Fibroblast of skin of abdomen (primary cell): ENCODE measurements at regions not wholly inside any gene's neighbourhood (a gene's known extent, or its start where the extent isn't known, plus 50 kb on each side); places are given as distances from the start of the nearest gene placed in this dataset.

Source experiments
- DNase-seq: peaks from one replicate; pipeline ENCODE4 v3.0.0-alpha.2; 2013

GRCh38 chr18:44079606-44080005 lies 601.1 kb upstream of the SETBP1 start:
- DNase-seq = peak; percentile 78

- peak; percentile 43 for DNase-seq
These were observed 600.6 kb upstream of the SETBP1 start for GRCh38 chr18:44080054-44080453.

- DNase-seq = no peak
These were observed 591.0 kb upstream of the SETBP1 start for GRCh38 chr18:44089732-44090131.

GRCh38 chr18:44090453-44090852 lies 590.2 kb upstream of the SETBP1 start:
- no peak for DNase-seq

GRCh38 chr18:44093253-44093652 lies 587.4 kb upstream of the SETBP1 start:
- DNase-seq = no peak

GRCh38 chr18:44096016-44096415 lies 584.7 kb upstream of the SETBP1 start:
- no peak for DNase-seq

- DNase-seq = peak; percentile 23
These were observed 582.1 kb upstream of the SETBP1 start for GRCh38 chr18:44098551-44099098.

- peak; percentile 13 for DNase-seq
These were observed 573.5 kb upstream of the SETBP1 start for GRCh38 chr18:44107187-44107586.

- no peak for DNase-seq
These were observed 569.4 kb upstream of the SETBP1 start for GRCh38 chr18:44111337-44111736.

- no peak for DNase-seq
These were observed 562.9 kb upstream of the SETBP1 start for GRCh38 chr18:44117821-44118220.

GRCh38 chr18:44119607-44120006 lies 561.1 kb upstream of the SETBP1 start:
- DNase-seq = peak; percentile 12

GRCh38 chr18:44123743-44124142 lies 556.9 kb upstream of the SETBP1 start:
- peak; percentile 21 for DNase-seq

- DNase-seq = no peak
These were observed 555.2 kb upstream of the SETBP1 start for GRCh38 chr18:44125446-44125845.

GRCh38 chr18:44126598-44126997 lies 554.1 kb upstream of the SETBP1 start:
- DNase-seq = no peak

GRCh38 chr18:44128365-44128764 lies 552.3 kb upstream of the SETBP1 start:
- peak; percentile 31 for DNase-seq

- DNase-seq = peak; percentile 53
These were observed 550.2 kb upstream of the SETBP1 start for GRCh38 chr18:44130376-44130942.

GRCh38 chr18:44133483-44133882 lies 547.2 kb upstream of the SETBP1 start:
- DNase-seq = peak; percentile 17

- DNase-seq = no peak
These were observed 546.2 kb upstream of the SETBP1 start for GRCh38 chr18:44134447-44134846.

GRCh38 chr18:44135741-44136140 lies 544.9 kb upstream of the SETBP1 start:
- no peak for DNase-seq

GRCh38 chr18:44136326-44136725 lies 544.4 kb upstream of the SETBP1 start:
- DNase-seq = no peak

GRCh38 chr18:44143072-44143471 lies 537.6 kb upstream of the SETBP1 start:
- DNase-seq = no peak

GRCh38 chr18:44149706-44150105 lies 531.0 kb upstream of the SETBP1 start:
- peak; percentile 84 for DNase-seq

GRCh38 chr18:44153981-44154380 lies 526.7 kb upstream of the SETBP1 start:
- DNase-seq = no peak

- no peak for DNase-seq
These were observed 524.6 kb upstream of the SETBP1 start for GRCh38 chr18:44156126-44156525.

- DNase-seq = no peak
These were observed 523.8 kb upstream of the SETBP1 start for GRCh38 chr18:44156776-44157335.
